Astrocyte of the hippocampus (primary cell): ENCODE measurements at regions not wholly inside any gene's neighbourhood (a gene's known extent, or its start where the extent isn't known, plus 50 kb on each side); places are given as distances from the start of the nearest gene placed in this dataset.
"Not testable (repeated sequence)": the region's sequence is repeated elsewhere in the genome, so short reads cannot be mapped to it uniquely, and the experiment has no call there.

Source experiments
- DNase-seq: peaks from one replicate; pipeline ENCODE4 v3.0.0; 2011; ENCODE audit warnings: low read depth, low spot score

GRCh38 chr11:7143908-7144307 is 55.1 kb downstream of the RBMXL2 start:
- DNase-seq: peak; percentile 15

GRCh38 chr11:7150104-7150503 is 61.3 kb downstream of the RBMXL2 start:
- DNase-seq: not testable (repeated sequence)

DNA sequence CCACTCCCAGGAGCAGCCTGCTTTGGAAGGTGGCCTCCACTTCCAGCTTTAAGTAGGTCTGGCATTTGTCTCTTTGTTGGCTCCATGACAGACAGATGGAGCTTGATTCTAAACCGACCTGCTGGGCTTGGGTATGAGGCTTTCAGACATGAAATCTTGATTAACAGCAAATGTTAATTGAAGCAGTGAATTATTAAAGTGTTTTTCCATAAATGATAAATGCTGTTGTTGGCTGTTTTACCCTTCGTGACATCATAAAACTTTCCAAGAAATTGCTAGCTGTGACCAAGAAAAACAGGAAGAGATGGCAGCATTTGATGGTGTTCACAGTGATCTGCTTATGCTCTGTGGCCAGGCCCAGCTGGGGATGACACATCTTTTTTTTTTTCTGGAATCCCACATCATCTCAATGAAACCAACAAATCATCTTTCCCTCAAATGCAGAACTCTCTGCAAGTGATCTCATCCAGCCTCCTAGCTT is 66.1 kb downstream of the RBMXL2 start:
- DNase-seq: no peak

DNA sequence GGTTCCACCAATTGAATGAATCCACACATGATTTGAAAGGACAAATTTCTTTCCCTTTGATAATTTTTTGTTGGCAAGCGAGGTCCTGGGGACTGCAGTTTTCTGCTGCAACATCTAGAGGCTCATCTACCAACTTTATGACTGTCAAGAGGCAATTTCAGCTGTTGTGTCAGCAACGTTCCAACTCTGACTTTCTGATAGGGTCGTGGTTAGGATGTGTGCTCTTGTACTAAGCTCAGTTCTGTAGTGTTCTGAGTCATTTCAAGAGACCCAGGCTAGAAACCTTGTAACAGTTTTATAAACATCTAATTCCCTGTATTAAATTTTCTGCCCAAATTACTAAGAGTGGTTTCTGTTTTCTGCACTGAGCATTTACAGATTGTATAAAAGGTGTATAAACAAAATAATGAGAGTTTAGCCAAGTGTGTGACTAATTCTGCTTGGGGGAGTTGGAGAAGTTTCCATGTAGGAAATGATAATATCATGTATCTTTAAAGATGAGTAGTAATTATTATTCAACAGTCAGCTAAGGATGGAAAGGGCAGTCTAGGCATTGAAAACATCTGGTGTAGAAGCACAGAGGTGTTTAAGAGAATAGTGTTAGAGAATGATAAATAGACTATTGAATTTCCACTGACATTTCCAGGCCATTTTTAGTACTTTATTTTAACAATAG is 72.2 kb downstream of the RBMXL2 start:
- no peak for DNase-seq

- DNase-seq: no peak
These were observed 77.1 kb downstream of the RBMXL2 start for GRCh38 chr11:7165911-7166310.

DNA sequence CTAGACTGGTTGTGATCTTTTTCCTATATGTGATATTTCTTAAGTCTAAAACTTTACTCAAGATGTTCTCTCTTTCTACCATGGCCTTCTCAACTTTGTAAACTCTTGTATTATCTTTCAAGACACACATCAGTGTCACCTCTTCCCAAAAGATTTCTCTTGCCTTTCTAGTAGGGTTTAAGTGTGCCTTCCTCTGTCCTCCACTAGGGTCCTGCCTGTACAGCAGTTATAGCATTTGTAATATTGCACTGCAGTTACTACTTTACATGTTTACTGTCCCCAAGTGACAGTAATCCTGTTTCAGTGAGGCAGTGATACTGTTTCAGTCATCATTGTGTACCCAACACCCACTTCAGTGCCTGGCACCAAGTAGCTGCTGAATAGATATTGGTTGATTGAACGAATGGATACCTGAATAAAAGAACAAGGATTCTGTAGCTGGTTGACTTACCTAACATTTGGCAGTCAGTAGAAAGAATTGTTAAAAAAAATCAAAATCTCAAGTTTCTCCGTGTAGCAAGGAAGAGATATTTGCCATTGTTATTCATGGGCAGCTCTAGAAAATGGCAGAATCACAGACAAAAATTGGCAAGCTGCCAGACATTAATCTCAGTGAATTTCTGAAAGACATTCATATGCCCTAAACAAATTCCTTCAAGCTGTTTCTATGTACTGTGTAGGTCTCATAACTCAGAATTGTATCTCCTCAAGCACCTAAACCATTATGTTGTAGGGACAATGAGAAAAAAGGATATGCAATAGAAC is 79.4 kb downstream of the RBMXL2 start:
- no peak for DNase-seq

GRCh38 chr11:7168741-7168990 is 79.9 kb downstream of the RBMXL2 start:
- no peak for DNase-seq

DNA sequence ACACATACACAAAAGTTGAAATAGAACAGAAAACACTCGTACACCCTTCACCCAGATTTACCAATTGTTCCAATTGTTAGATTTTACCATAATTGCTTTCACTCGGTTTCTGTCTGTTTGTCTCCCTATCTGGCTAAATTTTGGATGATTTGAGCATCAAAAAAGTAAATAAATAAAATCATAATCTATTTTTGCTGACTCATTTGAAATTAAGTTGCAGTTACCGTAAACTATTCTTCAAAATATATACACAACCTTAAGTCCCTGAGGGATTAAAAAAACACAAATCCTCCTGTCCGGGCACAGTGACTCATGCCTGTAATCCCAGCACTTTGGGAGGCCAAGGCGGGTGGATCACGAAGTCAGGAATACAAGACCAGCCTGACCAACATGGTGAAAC is 81.3 kb upstream of the SYT9 start:
- no peak for DNase-seq

GRCh38 chr11:7175007-7175406 is 76.7 kb upstream of the SYT9 start:
- no peak for DNase-seq

- DNase-seq: no peak
These were observed 65.5 kb upstream of the SYT9 start for GRCh38 chr11:7186190-7186589.

DNA sequence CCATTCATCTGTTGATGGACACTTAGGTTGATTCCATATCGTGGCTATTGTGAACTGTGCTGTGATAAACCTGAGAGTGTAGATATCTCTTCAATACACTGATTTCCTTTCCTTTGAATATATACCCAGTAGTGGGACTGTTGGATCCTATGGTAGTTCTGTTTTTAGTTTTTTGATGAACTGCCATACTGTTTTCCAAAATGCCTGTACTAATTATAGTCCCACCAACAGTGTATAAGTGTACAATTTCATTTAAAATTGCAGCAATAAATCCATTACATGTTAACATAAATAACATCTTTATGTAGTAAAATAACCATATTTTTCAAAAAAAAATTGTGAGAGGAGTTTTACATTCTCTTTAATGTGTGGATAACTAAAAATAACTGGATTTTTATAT is 65.0 kb upstream of the SYT9 start:
- no peak for DNase-seq

- not testable (repeated sequence) for DNase-seq
These were observed 58.9 kb upstream of the SYT9 start for GRCh38 chr11:7192785-7193184.

- no peak for DNase-seq
These were observed 55.1 kb upstream of the SYT9 start for GRCh38 chr11:7196396-7197146.

DNA sequence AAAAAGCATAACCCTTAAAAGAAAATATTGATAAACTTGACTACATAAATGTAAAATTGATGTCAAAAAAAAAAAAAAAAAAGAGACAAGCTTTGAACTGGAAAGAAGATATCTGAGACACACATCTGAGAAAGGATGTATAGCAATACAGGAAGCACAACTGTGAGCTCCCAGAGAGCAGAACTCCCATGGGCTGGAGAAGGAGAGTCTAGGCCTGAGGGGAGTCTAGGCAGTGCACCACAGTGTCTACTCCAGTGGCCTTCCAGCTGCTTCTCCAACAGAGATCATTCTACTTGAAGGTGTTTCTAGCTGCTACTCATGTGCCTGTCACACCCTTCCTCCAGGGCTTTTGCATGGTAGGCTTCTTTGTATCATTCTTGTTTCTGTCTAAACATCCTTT is 54.2 kb upstream of the SYT9 start:
- DNase-seq: no peak
